AG04449 (cell line): ENCODE measurements at regions not wholly inside any gene's neighbourhood (a gene's known extent, or its start where the extent isn't known, plus 50 kb on each side); places are given as distances from the start of the nearest gene placed in this dataset.
"Not testable (repeated sequence)": the region's sequence is repeated elsewhere in the genome, so short reads cannot be mapped to it uniquely, and the experiment has no call there.

Experiments
- CTCF ChIA-PET: fragments of 350-600 bp; formaldehyde crosslinking; extraction: SDS; loops from one replicate; lab custom pipeline; 2021; ENCODE audit warnings: antibody characterized with exemption; lab: Yijun Ruan, JAX
- POLR2A ChIA-PET: fragments of 400-600, 350-600 bp; formaldehyde crosslinking; extraction: SDS; loops from one replicate; lab custom pipeline; 2020; ENCODE audit warnings: antibody characterized with exemption, inconsistent platforms; lab: Yijun Ruan, JAX
- DNase-seq: peaks from one replicate; pipeline ENCODE4 v3.0.0-alpha.2; 2010; ENCODE audit warnings: low read depth, low spot score
- H3K4me3 ChIP-seq: 2 replicates; pipeline ENCODE4 v1.5.1; 2011; ENCODE audit warnings: low read depth, mild to moderate bottlenecking, control low read depth, low read length
- TF ChIP-seq, protein P1 (sequence below): IDR thresholded peaks from one replicate; pipeline ENCODE4 v1.5.1; 2011; ENCODE audit warnings: mild to moderate bottlenecking, moderate library complexity, low read length, control low read depth, inconsistent platforms; ENCODE audit not compliant: insufficient read depth; ENCODE audit errors: missing control alignments

DNA sequence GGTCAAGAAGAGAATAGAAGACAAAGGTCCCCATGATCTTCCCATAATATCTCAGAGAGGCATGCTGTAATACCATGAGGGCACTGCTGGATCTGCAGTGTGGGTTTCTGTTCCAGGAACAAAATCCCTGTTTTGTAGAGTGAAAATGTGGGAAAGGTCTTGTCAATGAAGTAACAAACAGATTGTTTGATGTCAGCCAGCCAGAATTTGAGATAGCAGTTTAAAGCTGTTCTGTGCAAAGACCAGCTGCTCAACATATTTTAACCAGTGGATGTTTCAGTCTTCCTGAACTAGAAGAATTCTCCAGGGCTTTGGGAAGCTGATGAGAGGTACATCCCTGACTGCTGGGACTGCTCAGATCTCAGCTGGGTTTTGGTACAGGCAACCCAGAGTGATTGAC is 1012.5 kb downstream of the DNAJB9 start:
- no peak overlapping the region for H3K4me3 ChIP-seq
- DNase-seq, result no peak

DNA sequence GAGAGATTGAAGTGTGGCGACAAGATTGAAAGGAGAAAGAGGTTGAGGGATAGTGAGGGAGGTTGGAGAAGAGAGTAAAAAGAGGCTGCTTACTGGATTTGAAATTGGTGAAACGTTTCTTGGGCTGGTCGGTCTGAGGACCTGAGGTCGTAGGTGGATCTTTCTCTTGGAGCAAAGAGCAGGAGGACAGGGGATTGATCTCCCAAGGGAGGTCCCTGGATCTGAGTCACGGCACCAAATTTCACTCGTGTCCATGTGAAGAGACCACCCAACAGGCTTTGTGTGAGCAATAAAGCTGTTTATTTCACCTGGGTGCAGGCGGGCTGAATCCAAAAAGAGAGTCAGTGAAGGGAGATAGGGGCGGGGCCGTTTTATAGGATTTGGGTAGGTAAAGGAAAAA is 1027.3 kb downstream of the DNAJB9 start:
- H3K4me3 ChIP-seq, POLR2A ChIA-PET, DNase-seq, CTCF ChIA-PET: not testable (repeated sequence)

More for the DNA sequence above, 1012.5 kb downstream of the DNAJB9 start:
- TF ChIP-seq, protein P1, sequence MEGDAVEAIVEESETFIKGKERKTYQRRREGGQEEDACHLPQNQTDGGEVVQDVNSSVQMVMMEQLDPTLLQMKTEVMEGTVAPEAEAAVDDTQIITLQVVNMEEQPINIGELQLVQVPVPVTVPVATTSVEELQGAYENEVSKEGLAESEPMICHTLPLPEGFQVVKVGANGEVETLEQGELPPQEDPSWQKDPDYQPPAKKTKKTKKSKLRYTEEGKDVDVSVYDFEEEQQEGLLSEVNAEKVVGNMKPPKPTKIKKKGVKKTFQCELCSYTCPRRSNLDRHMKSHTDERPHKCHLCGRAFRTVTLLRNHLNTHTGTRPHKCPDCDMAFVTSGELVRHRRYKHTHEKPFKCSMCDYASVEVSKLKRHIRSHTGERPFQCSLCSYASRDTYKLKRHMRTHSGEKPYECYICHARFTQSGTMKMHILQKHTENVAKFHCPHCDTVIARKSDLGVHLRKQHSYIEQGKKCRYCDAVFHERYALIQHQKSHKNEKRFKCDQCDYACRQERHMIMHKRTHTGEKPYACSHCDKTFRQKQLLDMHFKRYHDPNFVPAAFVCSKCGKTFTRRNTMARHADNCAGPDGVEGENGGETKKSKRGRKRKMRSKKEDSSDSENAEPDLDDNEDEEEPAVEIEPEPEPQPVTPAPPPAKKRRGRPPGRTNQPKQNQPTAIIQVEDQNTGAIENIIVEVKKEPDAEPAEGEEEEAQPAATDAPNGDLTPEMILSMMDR, result no peak
- ChIA-PET CTCF (no interaction called here), POLR2A (no interaction called here)

DNA sequence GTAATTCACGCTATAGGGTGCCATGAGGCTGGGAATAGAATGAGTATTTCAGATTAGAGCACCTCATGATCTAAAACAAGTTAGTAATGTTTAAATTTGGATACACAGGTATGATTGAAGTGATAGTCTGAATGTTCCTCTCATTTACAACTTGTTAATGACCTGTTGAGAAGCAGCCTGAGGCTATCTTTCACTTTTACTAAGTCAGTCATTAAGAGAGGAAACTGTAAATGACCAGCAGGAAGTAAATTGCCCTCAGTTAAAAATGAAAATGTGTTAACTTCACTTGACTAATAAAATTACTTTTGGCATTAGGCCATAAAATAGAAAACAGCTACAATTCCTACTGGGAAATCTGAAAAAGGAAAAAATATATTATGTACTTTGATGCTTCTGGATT is 1042.0 kb downstream of the DNAJB9 start:
- CTCF ChIA-PET, result no interaction called here

DNA sequence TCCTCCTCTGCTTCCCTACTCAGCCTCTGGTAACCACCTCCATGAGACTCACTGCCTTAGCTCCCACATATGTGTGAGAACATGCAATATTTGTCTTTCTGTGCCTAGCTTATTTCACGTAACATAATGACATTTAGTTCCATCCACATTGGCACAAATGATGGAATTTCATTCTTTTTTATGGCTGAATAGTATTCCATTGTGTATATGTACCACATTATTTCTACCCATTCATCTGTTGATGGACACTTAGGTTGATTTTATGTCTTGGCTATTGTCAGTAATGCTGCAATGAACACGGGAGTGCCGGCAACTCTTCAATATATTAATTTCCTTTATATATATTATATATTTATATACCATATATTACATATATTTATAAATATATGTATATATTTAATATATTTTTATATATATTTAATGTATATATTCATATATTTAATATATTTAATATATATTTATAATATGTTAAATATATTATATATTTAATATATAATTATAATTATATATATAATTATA is 1046.9 kb downstream of the DNAJB9 start:
- TF ChIP-seq, protein P1, result no peak
- ChIA-PET POLR2A (no interaction called here), CTCF (no interaction called here)
- no peak overlapping the region for H3K4me3 ChIP-seq
- DNase-seq, result no peak

More for the DNA sequence above, 1042.0 kb downstream of the DNAJB9 start:
- POLR2A ChIA-PET, result no interaction called here
- DNase-seq, result no peak
- TF ChIP-seq, protein P1, result no peak
- no peak overlapping the region for H3K4me3 ChIP-seq

DNA sequence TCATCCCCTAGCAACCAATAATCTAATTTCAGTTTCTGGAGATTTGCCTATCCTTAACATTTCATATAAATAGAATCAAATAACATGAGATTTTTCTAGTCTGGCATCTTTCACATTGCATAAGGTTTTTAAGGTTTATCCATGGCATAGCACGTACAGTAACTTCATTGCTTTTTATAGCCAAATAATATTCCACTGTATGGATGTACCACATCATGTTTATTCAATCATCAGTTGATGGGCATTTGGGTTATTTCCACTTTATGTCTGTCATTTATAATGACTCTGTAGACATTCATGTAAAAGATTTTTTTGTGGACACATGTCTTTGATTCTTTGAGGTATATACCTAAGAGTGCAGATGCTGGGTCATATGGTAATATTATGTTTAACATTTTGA is 1052.6 kb downstream of the DNAJB9 start:
- CTCF ChIA-PET, result no interaction called here
- TF ChIP-seq, protein P1, result no peak
- DNase-seq, result no peak
- no peak overlapping the region for H3K4me3 ChIP-seq
- POLR2A ChIA-PET, result no interaction called here

DNA sequence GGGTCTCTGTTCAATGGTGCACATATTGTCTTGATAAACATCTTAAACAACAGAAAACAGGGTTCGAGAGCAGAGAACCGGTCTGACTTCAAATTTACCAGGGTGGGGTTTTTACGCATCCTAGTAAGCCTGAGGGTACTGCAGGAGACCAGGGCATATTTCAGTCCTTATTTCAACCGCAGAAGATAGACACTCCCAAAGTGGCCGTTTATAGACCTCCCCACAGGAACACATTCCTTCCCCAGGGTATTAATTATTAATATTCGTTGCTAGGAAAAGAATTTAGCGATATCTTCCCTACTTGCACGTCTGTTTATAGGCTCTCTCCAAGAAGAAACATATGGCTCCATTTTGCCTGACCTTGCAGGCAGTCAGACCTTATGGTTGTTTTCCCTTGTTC is 1063.2 kb downstream of the DNAJB9 start:
- DNase-seq, POLR2A ChIA-PET, CTCF ChIA-PET, H3K4me3 ChIP-seq: not testable (repeated sequence)

DNA sequence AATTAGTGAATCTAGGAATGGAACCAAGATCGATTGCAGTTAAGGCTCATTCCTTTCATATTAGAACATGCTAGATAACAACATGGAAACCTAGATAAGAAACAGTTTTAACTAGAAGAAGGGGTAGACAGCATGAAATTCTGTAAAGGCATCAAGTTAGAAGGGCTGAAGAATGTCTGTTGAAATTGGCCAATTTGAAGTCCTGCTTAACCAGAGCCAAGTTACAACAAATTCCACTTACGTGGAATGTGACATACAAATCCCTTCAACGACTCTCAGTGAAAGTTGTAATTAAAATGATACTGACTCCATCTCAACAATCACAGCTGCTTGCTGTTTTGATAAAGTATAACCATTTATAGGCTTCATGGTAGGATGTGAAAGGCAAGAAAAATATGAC is 1065.7 kb downstream of the DNAJB9 start:
- ChIA-PET POLR2A (no interaction called here), CTCF (no interaction called here)
- no peak for DNase-seq
- H3K4me3 ChIP-seq, result no peak overlapping the region
- TF ChIP-seq, protein P1, result no peak
